GM18909 (cell line): ENCODE measurements at regions not wholly inside any gene's neighbourhood (a gene's known extent, or its start where the extent isn't known, plus 50 kb on each side); places are given as distances from the start of the nearest gene placed in this dataset.

Source experiments
- ATAC-seq: cut with Tn5 transposase; IDR thresholded peaks from one replicate; pipeline ENCODE4 v1.9.1; 2021; ENCODE audit warnings: mild to moderate bottlenecking; ENCODE audit not compliant: unreplicated experiment, poor library complexity

DNA sequence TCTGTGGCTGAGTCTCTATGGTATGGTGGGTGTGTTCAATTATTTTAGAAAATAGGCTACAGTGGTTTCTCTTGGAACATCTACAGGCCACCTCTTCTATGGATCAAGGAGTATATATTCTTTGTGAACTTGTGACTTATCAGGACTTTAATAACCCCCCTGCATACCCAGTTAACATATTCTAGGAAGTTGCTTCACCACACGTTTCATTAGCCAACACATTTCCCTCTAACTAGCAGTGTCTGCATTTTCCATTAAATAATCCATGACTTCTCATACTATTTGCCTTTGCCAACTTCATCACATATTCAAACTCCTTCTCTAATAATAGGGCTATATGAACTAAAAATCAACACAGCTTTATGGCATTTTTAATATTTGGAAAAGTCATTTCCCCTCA, 187.6 kb upstream of the ARL4C start:
- no peak for ATAC-seq

DNA sequence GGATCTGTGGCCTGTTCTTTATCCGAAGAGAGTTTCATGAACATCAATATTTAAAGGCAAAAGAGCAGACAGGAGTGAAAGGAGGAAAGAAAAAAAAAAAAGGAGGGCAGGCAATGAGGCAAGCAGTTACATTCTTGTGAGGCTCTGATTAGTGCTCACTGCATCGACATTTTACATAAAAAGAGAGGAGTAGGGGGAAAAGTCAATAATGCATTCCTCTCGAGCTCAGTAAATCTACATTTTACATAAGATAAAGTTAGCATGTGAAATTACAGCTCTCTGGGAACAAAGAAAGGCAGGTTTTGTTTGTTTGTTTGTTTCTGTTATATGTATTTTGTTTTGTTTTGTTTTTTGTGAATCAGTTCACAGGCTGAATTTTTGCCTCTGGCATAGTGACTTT, 187.1 kb upstream of the ARL4C start:
- ATAC-seq = no peak

DNA sequence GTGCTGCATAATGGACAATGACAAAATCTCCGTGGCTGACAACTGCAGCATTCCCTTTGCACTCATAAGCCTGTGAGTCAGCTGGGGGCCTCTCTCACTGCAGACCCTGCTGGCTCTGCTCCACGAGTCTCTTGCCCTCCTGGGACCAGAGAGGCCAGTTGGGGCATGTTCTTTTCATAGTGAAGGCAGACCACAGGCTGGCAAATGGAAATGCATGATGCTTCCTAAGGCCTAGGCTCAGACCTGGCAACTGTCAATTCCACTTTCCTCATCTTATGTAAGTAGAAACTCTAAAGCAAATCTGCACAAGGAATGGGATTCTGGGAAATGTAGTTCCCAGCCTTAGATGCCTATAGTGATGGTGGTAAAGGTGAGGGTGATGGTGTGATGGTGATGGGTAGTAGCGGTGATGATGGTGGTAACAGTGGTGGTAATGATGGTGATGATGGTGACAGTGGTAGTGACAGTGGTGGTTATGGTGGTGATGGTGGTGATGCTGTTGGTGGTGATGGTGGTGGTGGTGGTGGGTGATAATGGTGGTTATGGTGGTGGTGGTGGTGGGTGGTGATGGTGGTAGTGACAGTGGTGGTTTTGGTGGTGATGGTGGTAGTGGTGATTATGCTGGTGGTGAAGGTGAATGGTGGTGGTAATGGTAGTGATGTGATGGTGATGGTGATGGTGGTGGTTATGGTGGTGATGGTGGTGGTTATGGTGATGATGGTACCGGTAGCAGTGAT, 185.8 kb upstream of the ARL4C start:
- ATAC-seq = no peak

DNA sequence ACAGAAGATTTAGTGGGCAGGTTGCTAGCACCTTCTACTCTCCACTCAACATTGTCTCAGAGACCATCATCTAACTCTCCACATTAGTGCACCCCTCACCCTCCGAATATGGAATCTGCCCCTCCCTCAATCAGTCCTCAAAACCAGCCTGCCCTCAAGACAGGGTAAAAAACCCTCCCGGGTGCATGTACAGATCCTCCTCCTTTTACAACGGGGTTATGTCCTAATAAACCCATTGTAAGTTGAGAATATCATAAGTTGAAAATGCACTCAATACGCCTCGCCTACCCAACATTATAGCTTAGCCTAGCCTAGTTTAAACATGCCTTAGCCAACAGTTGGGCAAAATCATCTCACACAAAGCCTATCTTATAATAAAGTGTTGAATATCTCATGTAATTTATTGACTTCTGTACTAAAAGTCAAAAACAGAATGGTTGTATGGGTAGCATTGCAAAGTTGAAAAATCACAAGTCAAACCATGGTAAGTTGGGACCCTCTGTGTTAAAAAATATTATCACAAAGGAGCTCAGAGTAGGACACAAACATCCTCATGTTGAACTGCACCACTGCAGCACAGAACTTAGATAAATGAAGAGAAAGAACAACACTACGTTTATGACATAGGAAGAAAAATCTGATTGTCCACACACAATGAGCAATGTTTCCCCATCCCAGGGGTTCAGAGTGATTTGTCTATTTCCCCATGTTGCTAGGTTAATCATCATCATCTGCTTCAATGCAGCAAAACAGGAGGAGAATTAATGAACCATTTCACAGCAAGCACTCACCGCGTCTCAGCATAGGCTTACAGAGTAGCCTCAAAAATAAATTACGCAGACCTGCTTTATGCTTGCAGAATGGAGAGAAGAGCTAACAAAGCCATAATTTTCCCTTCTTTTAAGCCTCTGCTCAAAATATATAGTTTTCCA, 184.1 kb upstream of the ARL4C start:
- no peak for ATAC-seq

DNA sequence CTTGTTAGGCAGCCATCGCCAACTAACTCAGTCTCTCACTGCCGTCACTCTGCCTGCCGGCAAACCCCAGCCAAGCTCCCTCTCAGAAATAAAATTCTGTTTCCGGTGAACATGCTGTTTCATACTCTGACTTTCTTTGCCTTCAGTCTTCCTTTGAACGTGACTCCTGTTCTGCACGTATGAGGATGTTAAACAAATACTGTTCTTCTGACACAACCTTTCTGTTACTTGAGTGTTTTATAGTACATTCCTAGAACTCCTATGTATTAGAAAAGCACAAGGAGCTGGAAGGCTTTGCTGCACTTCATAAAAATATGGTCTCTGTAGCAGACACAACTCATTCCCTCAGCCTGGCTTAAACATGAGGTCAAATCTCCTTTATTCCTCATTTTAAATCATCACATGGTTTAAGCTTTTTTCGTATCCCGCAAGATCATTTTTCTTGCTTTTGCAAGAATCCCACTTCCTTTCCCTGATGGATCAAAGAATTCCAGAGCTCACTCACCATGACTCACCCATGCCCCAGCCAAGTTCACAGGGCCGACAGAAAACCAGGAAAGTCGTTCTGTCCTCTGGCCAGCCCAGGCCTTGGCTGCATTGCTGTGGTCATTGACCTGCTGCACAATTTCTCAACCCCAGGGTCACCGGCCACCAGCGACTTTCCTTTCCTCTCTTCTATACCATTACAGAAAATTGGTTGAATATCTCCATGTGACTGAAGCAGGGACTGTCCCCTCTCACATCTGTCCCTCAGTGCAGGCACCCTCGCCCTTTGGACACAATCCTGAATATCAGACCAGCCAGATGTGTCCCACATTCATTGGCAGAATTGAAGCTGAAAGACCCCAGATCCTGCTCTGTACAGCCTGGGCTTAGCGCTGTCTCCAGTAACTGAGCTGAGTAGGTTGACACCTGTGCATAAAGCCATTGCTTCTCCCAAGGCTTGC, 183.1 kb upstream of the ARL4C start:
- no peak for ATAC-seq

DNA sequence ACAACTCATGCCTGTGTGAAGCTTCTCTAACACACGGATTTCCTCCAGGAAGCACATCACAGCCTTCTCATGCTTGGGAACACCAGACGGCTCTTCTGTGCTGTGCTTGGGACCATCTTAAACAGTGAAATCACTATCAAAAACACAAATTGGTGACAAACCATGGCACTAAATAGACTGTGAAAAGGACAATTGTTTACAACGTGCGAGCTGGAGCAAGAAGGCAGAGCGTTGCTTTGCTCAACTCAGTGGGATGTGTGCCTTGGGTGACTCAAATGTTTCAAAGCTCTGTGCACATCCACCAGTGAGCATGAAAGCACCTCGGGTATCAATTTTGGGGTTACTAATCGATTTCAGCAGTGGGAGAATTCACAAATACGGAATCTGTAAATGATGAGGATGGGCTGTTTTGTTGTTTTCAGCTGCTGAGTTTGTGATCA, 182.4 kb upstream of the ARL4C start:
- no peak for ATAC-seq

DNA sequence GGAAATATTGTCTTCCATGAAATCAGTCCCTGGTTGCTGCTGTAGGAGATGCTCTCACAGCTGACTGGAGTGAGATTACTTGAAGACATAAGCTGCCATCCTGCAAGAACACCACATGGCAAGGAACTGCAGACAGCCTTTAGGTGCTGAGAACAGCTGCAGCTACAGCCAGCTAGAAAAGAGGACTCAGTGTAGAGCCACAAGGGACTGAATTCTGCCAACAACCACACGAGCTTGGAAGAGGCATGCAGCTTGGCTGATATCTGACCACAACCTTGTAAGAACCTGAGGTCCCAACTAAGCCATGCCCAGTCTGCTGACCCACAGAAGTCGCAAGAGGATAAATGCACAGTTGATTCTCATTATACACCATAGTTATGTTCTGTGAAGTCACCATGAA, 181.8 kb upstream of the ARL4C start:
- ATAC-seq = no peak

DNA sequence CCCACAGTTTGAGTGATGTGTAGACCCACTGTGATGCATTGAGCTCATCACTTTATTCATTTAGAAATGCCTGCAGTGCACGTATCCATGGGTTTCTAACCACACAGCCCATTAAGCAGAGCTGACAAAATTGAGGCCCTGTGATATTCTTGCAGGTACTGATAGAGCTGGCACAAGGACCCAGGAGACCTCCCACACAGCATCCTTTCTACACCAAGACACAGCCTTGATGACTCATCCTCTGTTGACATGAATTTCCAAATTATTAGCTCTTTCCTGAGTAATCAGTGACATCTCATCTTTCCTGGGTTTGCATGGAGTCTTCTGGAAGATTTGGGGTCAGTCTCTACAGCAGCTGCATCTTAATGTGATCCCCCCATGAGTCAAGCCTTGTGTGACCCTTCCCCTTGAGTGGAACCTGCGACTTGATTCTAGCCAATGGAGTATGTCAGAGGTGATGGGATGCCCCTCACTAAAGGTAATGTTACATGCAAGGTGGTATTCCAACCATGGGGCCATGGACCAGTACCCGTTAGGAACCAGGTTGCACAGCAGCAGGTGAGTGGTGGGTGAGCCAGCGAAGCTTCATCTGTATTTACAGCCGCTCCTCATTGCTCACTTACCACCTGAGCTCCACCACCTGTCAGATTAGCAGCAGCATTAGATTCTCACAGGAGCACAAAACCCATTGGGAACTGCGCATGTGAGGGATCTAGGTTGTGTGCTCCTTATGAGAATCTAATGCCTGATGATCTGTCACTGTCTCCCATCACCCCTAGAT, 181.1 kb upstream of the ARL4C start:
- no peak for ATAC-seq

DNA sequence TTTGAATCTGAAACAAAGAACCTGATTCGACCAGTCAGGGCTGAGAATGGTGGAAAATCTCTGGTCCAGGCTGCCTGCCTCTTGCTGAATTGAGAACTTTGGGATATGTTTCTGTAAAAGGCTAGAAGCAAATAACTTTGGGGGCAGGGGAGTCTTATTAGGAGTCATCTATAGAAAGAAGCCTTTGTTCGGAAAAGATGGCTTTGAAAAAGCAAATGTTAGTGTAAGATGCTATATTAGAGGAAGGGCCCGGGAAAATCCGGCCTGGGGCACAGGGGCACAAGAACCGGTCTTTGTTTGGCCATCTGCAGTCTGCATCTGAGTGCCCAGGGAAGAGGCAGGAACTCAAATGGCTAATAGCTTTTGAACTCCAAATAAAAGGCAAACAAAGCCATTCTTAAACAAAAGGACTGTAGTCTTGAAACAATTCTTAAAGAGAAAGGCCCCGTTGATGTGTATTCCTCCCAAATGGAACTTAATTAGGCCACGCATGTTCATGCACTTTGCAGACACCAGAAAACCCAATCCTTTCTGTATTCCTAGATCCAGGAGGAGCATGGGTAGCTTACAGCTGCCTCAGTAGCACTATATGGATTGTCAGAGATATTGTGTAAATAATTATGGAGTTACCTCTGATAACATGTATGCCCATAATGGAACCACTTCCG, 180.0 kb upstream of the ARL4C start:
- ATAC-seq = no peak

DNA sequence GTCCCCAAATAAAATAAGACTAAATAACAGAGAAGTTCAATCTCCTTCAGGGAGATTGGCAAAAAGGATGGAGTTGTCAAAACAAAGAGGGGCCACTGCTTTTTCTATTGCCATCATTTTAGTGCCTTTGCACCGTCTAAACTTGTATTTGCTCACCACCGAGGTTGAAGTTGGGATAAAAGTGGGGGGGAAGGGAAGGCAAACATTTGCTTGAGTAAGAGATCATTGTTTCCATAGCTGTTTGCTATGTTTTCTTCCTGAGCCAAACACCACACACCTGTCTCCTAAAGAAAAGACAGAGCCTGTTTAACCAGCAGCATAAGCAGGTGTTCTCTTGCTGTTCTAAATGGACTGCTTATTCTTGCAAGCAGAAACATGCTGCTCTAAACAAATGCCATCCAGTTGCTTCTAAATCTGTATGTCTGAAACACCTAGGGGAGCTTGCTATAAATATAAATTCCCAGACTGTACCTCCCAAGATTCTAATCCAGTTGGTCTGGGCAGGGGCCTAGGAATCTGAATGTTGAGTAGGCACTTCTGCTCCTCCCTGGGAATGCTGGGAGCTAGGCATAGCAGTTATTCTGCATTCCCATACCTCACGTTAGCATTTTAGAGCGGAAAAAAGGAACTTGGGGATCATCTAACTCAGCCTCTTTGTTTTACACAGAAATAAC, 179.4 kb upstream of the ARL4C start:
- ATAC-seq = no peak

DNA sequence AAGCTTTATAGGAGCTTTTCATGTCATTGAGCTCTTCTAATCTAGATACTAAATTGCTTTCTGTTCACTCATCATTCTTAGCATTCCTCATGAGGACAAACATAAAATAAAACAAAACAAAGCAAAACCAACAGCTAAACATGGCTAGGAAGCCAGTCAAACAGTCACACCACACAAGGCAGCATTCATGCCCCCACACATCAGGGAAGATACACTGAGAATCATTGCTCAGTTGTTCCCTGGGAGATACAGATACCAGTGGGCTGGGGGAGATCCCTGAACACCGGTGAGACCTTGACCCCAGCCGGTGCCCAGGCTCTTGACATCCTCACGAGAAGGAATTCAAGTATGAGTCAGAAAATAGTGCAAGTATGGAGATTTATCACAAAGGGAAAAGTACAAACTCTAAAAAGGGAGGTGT, 177.9 kb upstream of the ARL4C start:
- ATAC-seq = no peak

DNA sequence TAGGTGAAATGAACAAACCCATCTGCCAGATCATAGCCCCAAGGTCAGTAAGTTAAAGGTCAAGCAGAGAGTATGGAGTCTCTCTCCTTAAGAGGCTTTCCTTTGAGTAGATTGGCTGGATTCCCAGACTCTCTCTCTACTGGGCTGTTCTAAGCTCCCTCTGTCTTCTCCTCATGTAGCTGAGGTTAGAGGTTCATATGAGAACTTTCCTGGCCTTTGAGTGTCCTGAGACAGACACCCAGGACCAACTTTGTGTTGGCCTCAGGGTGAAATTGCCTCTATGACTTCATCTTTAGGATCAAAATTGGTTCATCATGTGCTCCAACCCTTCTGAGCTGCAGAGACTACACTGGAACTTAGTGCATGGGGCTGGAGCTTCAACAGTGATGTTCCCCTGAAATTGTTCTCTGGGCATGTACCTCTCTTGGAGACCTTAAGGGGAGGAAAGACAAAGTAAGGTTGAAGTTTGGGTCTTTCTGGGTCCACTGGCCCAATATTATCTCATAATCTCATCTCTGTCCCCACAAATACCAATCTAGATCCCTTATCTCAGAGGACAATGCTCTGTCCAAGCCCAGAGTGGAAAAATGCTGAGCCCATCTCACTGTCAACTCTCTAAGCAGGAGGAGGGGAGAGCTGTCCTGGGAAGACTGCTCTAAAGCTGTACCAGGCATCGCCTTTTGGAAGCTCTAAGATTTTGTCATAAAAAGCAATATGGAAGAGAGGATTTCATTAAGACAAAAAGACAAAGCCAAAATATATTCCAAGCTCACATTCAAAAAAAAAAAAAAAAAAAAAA, 177.3 kb upstream of the ARL4C start:
- ATAC-seq = no peak

DNA sequence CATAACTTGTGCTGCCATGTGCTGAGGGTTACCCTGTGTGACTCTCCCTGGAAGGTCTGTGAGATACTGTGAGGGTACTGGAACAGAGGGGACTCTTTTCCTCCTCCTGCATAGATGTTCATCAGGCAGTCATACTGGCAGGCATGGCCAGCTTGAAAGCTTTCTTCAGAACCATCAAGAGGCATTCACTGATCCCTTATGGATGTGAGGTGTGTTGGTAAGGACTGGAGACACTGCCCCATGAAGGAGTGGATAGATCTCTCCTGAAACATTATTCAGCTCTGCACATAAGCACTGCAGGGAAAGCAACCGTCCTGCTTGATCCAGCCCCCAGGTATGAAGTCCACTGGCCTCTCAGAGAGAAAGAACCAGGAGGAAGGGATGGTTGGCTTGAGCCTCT, 176.6 kb upstream of the ARL4C start:
- no peak for ATAC-seq

DNA sequence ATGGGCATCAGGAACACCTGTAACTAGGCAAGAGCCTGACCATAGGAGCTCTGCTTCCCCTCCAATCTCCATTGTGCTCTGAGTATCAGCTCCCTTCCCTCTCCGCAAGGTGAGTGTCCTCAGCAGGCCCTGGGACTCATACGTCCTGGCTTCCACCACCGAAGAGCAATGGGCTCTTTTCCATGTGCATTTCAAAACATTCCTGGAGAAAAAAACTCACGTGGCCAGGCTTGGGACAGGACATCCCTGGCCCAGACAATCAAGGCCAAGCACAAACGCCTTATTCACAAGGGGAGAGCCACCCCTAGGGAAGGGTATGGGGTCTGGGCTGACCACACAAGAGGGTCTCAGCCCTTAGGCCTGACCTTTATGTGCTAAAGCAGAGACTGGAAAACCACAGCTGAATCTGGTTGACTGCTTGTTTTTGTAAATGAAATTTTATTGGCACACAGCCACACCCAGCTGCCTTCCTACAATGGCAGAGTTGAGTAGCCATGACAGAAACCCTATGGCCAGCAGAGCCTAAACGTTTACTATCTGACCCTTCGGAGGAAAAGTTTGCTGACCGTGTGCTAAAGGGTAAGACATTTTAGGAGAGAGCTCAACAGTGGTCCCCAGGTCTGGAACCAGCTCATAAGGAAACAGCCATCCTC, 175.7 kb upstream of the ARL4C start:
- no peak for ATAC-seq

DNA sequence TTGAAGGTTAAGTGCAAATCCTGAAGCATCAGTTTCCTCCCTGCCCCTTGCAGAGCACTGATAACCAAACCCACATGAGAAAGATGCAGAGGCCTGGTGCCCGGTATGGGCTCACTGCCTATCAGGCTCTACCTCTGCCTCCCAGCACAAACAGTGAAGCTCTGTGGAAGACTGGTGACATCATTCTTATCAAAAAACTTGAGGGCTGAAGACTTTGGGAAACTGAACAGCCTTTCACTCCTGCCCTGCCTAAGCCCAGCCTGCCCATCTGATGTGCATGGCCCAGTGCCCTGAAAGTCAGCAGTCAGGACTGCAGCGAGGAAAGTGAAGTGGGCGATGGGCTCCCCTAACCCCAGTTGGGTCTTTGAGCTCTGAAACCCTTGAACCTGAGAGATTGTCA, 174.8 kb upstream of the ARL4C start:
- no peak for ATAC-seq

DNA sequence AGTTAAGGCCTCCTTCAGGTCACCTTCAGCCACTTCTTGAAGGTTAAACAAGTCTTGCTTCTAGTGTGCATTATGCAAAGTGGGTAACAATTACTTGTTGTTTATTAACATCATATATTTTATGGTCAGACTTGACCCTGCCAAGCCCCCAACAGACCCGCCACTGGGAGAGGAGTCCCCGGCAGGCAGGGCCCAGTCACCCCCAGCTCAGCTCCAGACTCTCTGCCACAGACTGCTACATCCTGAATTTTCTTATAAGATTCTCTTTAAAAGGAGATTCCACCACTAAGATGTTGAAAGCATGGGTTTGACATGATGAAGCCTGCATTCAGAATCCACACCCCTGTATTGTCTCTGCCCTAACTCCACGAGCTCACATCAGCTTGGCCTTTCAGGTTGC, 174.3 kb upstream of the ARL4C start:
- no peak for ATAC-seq

DNA sequence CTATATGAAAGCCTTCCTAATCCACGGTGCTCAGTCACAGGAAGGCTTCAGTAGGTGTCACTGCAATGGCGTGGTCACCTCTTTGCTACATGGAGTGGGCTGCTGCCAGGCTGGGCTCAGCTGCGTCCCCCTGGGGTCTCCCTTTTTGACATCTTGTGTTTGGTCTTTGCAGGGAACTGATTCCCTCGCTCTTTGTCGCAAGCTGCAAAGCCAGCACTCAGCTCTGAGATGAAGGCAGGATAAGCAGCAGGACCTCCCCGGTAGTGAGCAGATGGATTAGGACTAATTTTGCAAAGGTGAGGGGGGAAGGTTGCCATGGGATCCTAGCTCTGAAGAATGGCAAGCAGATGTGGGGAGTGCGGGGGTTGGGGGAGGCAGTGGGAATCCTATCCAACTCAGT, 173.9 kb upstream of the ARL4C start:
- ATAC-seq = no peak
